ENCODE measurements at regions not wholly inside any gene's neighbourhood (a gene's known extent, or its start where the extent isn't known, plus 50 kb on each side); places are given as distances from the start of the nearest gene placed in this dataset.
"Not testable (repeated sequence)": the region's sequence is repeated elsewhere in the genome, so short reads cannot be mapped to it uniquely, and the experiment has no call there.

- TF ChIP-seq CTCF (IDR thresholded peaks at IDR 0.05; ENCODE audit: insufficient read depth, missing control alignments): no peak
- FAIRE-seq (no peak), DNase-seq (ENCODE audit: insufficient read length, low spot score) (no peak)
These were observed 364.4 kb downstream of the C16orf95 start for GRCh38 chr16:86952769-86953168.

- no peak for TF ChIP-seq CTCF (IDR thresholded peaks at IDR 0.05; ENCODE audit: insufficient read depth, missing control alignments)
- FAIRE-seq (no peak), DNase-seq (ENCODE audit: insufficient read length, low spot score) (no peak)
These were observed 363.4 kb downstream of the C16orf95 start for GRCh38 chr16:86953631-86954391.

GRCh38 chr16:86955136-86955855, 361.9 kb downstream of the C16orf95 start:
- no peak for TF ChIP-seq CTCF (IDR thresholded peaks at IDR 0.05; ENCODE audit: insufficient read depth, missing control alignments)
- no peak for DNase-seq (ENCODE audit: insufficient read length, low spot score)
- FAIRE-seq: no peak

- no peak for DNase-seq (ENCODE audit: insufficient read length, low spot score)
- no peak for TF ChIP-seq CTCF (IDR thresholded peaks at IDR 0.05; ENCODE audit: insufficient read depth, missing control alignments)
- no peak for FAIRE-seq
These were observed 360.8 kb downstream of the C16orf95 start for GRCh38 chr16:86956437-86956836.

- FAIRE-seq; DNase-seq (ENCODE audit: insufficient read length, low spot score): not testable (repeated sequence)
These were observed 359.5 kb downstream of the C16orf95 start for GRCh38 chr16:86957662-86958198.

- no peak for DNase-seq (ENCODE audit: insufficient read length, low spot score)
- no peak for FAIRE-seq
- no peak for TF ChIP-seq CTCF (IDR thresholded peaks at IDR 0.05; ENCODE audit: insufficient read depth, missing control alignments)
These were observed 358.8 kb downstream of the C16orf95 start for GRCh38 chr16:86958423-86958822.

- TF ChIP-seq CTCF (IDR thresholded peaks at IDR 0.05; ENCODE audit: insufficient read depth, missing control alignments): no peak
- FAIRE-seq (no peak), DNase-seq (ENCODE audit: insufficient read length, low spot score) (no peak)
These were observed 358.0 kb downstream of the C16orf95 start for GRCh38 chr16:86959091-86959651.

Data from D721Med (cell line).